Omental fat pad (tissue), 3 donors: ENCODE measurements at regions not wholly inside any gene's neighbourhood (a gene's known extent, or its start where the extent isn't known, plus 50 kb on each side); places are given as distances from the start of the nearest gene placed in this dataset.

Experiments used
- ATAC-seq: fragments of 150-250 bp; one replicate; pipeline ENCODE4 v1.9.1; 2016; ENCODE audit warnings: mild to moderate bottlenecking, moderate library complexity; ENCODE audit not compliant: low FRiP score
- DNase-seq: peaks from one replicate; pipeline ENCODE4 v3.0.0-alpha.2; 2019; ENCODE audit warnings: low spot score
- TF ChIP-seq, protein P1 (sequence below), 3 donors: fragments of 450-650 bp; IDR thresholded peaks; one replicate each; pipeline ENCODE4 v1.5.1; 2016 to 2017; ENCODE audit warnings: antibody characterized with exemption in 3 of 3, mild to moderate bottlenecking in 3 of 3, moderate library complexity in 2 of 3

- TF ChIP-seq, protein P1, sequence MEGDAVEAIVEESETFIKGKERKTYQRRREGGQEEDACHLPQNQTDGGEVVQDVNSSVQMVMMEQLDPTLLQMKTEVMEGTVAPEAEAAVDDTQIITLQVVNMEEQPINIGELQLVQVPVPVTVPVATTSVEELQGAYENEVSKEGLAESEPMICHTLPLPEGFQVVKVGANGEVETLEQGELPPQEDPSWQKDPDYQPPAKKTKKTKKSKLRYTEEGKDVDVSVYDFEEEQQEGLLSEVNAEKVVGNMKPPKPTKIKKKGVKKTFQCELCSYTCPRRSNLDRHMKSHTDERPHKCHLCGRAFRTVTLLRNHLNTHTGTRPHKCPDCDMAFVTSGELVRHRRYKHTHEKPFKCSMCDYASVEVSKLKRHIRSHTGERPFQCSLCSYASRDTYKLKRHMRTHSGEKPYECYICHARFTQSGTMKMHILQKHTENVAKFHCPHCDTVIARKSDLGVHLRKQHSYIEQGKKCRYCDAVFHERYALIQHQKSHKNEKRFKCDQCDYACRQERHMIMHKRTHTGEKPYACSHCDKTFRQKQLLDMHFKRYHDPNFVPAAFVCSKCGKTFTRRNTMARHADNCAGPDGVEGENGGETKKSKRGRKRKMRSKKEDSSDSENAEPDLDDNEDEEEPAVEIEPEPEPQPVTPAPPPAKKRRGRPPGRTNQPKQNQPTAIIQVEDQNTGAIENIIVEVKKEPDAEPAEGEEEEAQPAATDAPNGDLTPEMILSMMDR (IDR thresholded peaks at IDR 0.05) = no peak
- ATAC-seq = no peak
- DNase-seq = no peak
Measured at GRCh38 chr5:58019614-58020013, 440.3 kb downstream of the PLK2 start.

GRCh38 chr5:58018016-58018415 is 441.9 kb downstream of the PLK2 start:
- DNase-seq = no peak
- ATAC-seq = no peak
- TF ChIP-seq, protein P1 (IDR thresholded peaks at IDR 0.05) = no peak

DNA sequence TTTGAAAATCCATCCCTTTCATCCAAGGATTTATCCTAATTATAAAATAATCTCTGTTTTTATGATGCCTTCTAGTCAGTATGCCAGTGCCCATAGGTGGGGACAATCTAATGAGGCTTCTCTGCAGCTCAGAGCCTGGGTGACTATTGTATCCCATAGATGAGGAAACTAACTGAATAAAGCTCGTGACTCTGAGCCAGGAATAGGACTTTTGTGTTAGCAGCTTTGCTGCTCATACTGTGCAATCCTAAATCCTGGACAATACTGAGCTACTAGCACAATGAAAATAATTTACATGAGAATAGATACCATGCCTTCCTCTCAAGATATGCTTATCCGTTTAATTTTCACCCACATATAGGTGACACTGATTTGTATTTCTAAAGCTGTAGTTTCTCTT is 443.0 kb downstream of the PLK2 start:
- TF ChIP-seq, protein P1 (IDR thresholded peaks at IDR 0.05) = no peak
- no peak for ATAC-seq
- no peak for DNase-seq

DNA sequence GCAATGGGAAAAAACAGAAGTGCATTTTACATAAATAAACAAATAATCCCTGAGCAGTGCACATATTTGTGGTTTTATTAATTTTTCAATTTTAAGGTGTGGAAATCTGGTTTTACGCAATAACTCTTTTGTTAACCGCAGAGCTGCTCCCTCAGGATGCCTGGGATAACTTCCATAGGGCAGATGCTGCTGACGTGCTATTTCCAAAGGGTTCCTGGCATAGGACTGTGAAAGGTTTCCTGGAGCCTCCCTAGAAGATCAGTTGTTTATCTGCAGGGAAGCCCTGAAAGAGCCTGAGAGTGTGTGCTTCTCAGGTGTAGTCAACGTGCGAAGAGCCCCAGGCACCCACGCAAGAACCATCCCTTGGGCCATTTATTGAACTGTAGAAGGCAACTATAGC is 443.5 kb downstream of the PLK2 start:
- DNase-seq = no peak
- TF ChIP-seq, protein P1 (IDR thresholded peaks at IDR 0.05) = no peak
- no peak for ATAC-seq

DNA sequence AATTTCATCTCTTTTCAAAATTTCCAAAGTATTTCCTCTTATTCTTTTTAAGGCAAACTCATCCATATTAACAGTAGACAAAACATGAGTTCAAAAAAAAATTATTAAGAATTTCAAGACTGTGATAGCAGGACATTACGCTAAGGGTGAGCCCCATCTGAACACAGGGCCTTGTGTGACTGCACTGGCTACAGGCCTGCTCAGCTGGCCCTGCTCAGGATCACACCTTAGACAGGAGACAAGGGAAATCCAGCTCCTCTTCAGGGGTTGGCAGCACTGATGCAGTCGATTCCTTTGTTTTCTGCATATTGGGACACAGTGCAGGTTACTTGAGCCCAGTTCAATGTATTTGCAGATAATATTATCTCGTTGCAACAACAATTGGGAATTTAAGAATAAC is 444.7 kb downstream of the PLK2 start:
- no peak for DNase-seq
- TF ChIP-seq, protein P1 (IDR thresholded peaks at IDR 0.05) = no peak
- no peak for ATAC-seq

DNA sequence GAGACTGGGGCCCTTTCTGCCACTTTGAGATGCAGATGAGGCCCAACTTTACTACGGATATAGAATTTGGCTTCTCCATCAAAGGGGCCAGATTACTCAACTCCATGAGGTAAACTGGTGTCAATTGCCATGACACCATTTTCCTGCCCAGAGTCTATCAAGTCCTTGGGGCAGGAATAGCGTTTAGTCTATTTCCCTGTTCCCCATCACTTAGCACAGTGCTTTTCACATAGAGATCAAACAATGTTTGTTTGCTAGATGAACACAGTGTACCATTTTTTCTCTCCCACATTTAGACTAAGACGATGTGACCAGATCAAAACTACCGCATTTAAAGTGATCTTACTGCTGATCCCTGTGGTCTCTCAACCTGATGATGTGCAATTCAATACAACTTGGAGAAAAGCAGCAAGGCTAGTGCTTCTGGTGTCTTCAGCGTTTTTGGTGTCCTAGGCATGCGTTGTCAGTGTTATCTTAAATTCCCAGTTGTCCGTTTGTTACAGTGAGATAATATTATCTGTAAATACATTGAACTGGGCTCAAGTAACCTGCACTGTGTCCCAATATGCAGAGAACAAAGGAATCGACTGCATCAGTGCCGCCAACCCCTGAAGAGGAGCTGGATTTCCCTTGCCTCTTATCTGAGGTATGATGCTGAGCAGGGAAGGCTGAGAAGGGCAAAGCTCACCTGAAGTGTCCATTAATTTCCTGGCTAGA is 446.2 kb downstream of the PLK2 start:
- no peak for DNase-seq
- ATAC-seq = no peak
- TF ChIP-seq, protein P1 (IDR thresholded peaks at IDR 0.05) = no peak

DNA sequence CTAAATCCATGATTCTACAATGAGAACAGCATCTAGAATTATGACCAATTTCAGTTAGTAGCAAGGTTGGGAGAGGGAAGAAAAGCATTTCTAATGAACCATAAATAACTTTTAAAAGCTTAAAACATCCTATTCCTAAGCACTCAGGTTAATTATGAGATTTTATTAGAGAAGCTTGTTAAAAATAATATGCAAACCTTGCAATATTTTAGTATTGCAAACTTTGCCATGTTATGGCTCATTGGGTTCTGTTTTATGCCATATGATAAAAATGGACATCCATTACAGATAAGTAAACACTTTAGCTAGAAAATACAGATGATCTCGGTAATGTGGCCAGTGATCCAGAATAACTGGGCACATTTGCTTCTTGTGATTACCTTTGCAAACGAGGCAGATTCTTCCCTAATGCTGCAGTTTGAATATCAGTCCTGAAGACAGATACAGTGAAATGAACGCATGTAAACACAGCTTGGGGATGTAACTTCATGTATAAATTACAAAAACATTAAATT is 447.0 kb downstream of the PLK2 start:
- no peak for DNase-seq
- TF ChIP-seq, protein P1 (IDR thresholded peaks at IDR 0.05) = no peak
- no peak for ATAC-seq
